Thymus (tissue), 11 donors: ENCODE measurements at regions not wholly inside any gene's neighbourhood (a gene's known extent, or its start where the extent isn't known, plus 50 kb on each side); places are given as distances from the start of the nearest gene placed in this dataset.
"Not testable (repeated sequence)": the region's sequence is repeated elsewhere in the genome, so short reads cannot be mapped to it uniquely, and the experiment has no call there.

ENCODE experiments used
- DNase-seq, 9 donors: peaks; one replicate each; pipeline ENCODE4 v3.0.0-alpha.2; 2013; ENCODE audit warnings: low spot score in 9 of 9, low read depth in 6 of 9, missing footprints in 1 of 9
- H3K27ac ChIP-seq, 2 donors: one replicate each; pipeline ENCODE4 v1.5.1; 2013; ENCODE audit warnings: control low read depth in 1 of 2, low read depth in 1 of 2, low read length in 1 of 2, mild to moderate bottlenecking in 1 of 2, moderate library complexity in 1 of 2
- H3K27me3 ChIP-seq, 2 donors: one replicate each; pipeline ENCODE4 v1.5.1; 2013; ENCODE audit warnings: low read length in 1 of 2; ENCODE audit not compliant: control insufficient read depth in 2 of 2, insufficient read depth in 1 of 2
- H3K36me3 ChIP-seq, 2 donors: one replicate each; pipeline ENCODE4 v1.5.1; 2013; ENCODE audit warnings: low read length in 1 of 2, mild to moderate bottlenecking in 1 of 2, moderate library complexity in 1 of 2; ENCODE audit not compliant: control insufficient read depth in 2 of 2, insufficient read depth in 2 of 2
- H3K4me1 ChIP-seq, 2 donors: one replicate each; pipeline ENCODE4 v1.5.1; 2013; ENCODE audit warnings: low read length in 2 of 2; ENCODE audit not compliant: control insufficient read depth in 2 of 2, insufficient read depth in 2 of 2
- H3K4me3 ChIP-seq, 2 donors: one replicate each; pipeline ENCODE4 v1.5.1; 2013; ENCODE audit warnings: low read length in 2 of 2, control low read depth in 1 of 2, mild to moderate bottlenecking in 1 of 2
- H3K9me3 ChIP-seq, 2 donors: one replicate each; pipeline ENCODE4 v1.5.1; 2013; ENCODE audit warnings: low read length in 1 of 2, mild to moderate bottlenecking in 1 of 2; ENCODE audit not compliant: control insufficient read depth in 2 of 2, insufficient read depth in 1 of 2
- WGBS: extraction: QIAGEN DNeasy Blood & Tissue Kit; methylation state at CpG from one replicate; pipeline ENCODE4 v1.1.7; 2013; 5-methylcytosine and 5-hydroxymethylcytosine counted together
- donor health status: healthy.

DNA sequence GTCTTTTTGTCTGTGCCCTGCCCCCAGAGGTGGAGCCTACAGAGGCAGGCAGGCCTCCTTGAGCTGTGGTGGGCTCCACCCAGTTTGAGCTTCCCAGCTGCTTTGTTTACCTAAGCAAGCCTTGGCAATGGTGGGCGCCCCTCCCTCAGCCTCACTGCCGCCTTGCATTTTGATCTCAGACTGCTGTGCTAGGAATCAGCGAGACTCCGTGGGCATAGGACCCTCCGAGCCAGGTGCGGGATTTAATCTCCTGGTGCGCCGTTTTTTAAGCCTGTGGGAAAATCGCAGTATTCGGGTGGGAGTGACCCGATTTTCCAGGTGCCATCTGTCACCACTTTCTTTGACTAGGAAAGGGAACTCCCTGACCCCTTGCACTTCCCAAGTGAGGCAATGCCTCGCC, 682.7 kb upstream of the ANO3 start:
- 90% methylated on average over 12 of the region's 12 CpGs for WGBS
- H3K9me3 ChIP-seq, H3K4me3 ChIP-seq, H3K36me3 ChIP-seq, H3K27ac ChIP-seq, H3K27me3 ChIP-seq, DNase-seq, H3K4me1 ChIP-seq: not testable (repeated sequence)

DNA sequence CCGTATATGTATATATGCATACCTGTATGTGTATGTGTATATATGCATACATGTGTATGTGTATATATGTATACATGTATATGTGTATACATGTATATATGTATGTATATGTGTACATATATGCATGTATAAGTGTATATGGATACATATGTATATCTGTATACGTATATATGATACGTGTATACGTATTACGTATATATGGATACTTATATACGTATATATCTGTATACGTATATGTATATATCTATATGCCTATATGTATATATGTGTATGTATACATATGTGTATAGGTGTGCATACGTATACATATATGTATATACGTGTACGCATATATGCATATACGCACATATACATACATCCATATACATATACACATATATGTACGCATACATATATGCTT, 681.6 kb upstream of the ANO3 start:
- H3K27me3 ChIP-seq, result no peaks in the 10 kb centered on the region
- H3K4me1 ChIP-seq, result no peaks in the 10 kb centered on the region

DNA sequence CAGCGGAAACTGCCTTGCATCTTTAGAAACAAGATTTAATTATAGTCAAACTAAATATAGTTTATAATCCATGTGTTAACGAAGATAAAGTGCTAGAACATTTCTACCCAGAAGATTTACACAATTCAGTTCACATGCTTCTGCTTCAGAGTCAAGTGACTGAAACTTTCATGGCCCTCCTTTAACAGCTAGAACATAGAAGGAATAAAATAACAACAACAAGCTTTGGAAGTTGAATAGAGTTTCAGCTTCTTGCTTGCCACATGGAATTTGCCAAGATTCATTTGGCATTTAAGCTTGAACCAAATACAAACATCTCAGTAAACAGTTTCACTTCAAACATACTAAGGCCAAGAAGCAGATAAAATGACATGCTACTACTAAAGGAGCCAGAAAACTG, 676.3 kb upstream of the ANO3 start:
- Histone ChIP-seq H3K27ac (no peak overlapping the region), H3K9me3 (no peaks in the 10 kb centered on the region), H3K36me3 (no peaks in the 10 kb centered on the region), H3K27me3 (no peaks in the 10 kb centered on the region), H3K4me1 (no peaks in the 10 kb centered on the region), H3K4me3 (no peak overlapping the region)
- DNase-seq, result no peak
- 89% methylated on average over 2 of the region's 2 CpGs for WGBS

More for the DNA sequence above, 681.6 kb upstream of the ANO3 start:
- Histone ChIP-seq H3K36me3 (no peaks in the 10 kb centered on the region), H3K9me3 (no peaks in the 10 kb centered on the region), H3K27ac (no peak overlapping the region), H3K4me3 (no peak overlapping the region)
- DNase-seq, result no peak
- 95% methylated on average over 12 of the region's 12 CpGs for WGBS

DNA sequence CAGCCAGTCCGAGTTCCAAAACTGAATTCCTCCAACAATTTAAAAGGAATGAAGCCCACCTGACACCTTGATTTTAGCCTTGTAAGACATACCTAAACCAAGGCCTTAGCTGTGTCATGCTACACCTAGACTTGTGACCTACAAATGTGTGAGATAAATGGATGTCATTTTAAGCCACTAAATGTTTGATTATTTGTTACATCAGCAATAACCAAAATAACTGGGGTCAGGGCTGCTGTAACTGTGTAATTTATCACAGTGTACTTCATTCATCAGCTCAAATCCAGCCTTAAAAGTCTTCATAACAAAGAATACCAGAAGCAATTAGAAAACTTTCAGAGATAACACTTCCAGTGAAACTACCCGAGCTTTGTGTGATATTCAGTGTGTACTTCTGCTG, 673.0 kb upstream of the ANO3 start:
- DNase-seq, result no peak
- WGBS, result 75% methylated on average over 2 of the region's 2 CpGs
- Histone ChIP-seq H3K36me3 (no peaks in the 10 kb centered on the region), H3K4me1 (no peaks in the 10 kb centered on the region), H3K27ac (no peak overlapping the region), H3K9me3 (no peaks in the 10 kb centered on the region), H3K4me3 (no peak overlapping the region), H3K27me3 (no peaks in the 10 kb centered on the region)

DNA sequence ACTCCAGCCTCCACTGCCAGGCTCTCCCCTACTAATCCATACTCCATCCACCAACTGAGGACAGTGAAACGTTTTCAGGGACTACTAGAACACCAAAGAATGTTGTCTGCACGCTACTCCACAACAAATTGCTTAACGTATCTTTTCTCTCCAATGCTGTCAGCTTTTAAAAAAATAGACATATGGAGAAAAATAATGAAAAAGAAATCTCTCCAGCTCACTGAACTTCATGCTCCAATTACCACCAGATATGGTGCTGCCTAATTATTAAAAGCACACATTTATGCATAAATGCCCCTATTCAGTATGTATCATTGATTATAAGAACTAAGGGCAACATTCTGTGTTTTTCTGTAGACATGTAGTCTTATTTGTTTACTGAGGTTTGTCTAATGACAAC, 672.2 kb upstream of the ANO3 start:
- no peak overlapping the region for H3K27ac ChIP-seq
- no peaks in the 10 kb centered on the region for H3K27me3 ChIP-seq
- no peak overlapping the region for H3K4me3 ChIP-seq
- H3K4me1 ChIP-seq, result no peaks in the 10 kb centered on the region
- 72% methylated on average over 3 of the region's 3 CpGs for WGBS
- DNase-seq, result no peak
- no peaks in the 10 kb centered on the region for H3K9me3 ChIP-seq
- no peaks in the 10 kb centered on the region for H3K36me3 ChIP-seq

DNA sequence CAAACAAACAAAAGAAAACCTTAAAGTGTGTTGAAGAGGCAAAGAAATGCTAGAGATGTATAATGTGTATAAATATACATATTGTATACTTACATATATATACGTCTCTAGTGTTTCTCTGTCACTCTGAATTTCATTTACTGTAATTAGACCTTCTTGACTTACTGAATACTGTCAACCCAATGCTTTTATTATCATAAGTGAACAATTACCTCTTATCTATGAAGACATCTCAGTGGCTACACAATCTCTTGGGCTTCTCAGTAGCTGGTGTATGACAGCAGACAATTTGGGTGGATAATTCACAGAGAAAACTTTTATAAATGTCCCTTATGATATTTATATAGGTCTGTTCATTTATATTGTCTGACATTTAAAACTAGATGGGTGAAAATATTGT, 664.1 kb upstream of the ANO3 start:
- no peaks in the 10 kb centered on the region for H3K36me3 ChIP-seq
- no peak for DNase-seq
- no peaks in the 10 kb centered on the region for H3K27me3 ChIP-seq
- H3K4me1 ChIP-seq, result no peaks in the 10 kb centered on the region
- H3K4me3 ChIP-seq, result no peak overlapping the region
- WGBS, result 88% methylated on average over 1 of the region's 1 CpG
- H3K9me3 ChIP-seq, result no peaks in the 10 kb centered on the region
- H3K27ac ChIP-seq, result no peak overlapping the region

DNA sequence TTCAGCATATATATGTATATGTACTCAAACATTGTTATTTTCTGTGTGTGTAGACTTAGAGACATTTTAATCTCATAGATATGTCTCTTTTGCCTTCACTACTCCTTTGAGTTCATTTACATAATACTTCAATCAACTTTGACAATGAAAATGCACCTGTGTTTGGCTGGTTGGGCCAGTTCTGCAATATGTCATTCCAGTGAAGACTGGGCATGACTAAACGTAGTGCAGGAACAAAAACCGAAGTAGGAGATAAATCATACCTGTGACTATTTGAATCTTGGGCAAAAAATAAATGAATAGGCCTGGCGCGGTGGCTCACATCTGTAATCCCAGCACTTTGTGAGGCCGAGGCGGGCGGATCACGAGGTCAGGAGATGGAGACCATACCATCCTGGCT, 640.0 kb upstream of the ANO3 start:
- no peak for DNase-seq
- Histone ChIP-seq H3K4me1 (no peaks in the 10 kb centered on the region), H3K27ac (no peak overlapping the region), H3K27me3 (no peaks in the 10 kb centered on the region), H3K9me3 (no peaks in the 10 kb centered on the region), H3K4me3 (no peak overlapping the region), H3K36me3 (no peaks in the 10 kb centered on the region)
- 92% methylated on average over 8 of the region's 8 CpGs for WGBS

DNA sequence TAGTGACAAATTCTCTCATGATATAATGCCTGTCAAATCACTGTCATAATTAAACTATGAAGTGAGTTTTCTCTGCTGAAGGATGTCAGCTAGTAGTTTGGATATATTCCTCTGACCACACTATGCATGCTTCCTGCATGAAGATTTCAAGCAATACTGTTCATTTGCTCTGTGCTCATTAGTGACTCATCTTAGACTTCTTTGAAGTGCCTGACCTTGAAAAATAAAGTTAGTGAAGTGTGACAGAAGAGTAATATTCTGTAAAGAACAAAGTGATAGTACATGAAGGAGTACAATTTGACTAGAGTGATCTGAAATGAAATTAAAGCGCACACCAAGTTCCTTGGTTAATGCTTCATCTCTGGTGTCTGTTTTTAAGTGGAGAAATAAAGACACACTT, 629.5 kb upstream of the ANO3 start:
- no peaks in the 10 kb centered on the region for H3K27me3 ChIP-seq
- 93% methylated on average over 1 of the region's 1 CpG for WGBS
- H3K36me3 ChIP-seq, result no peaks in the 10 kb centered on the region
- no peak overlapping the region for H3K4me3 ChIP-seq
- no peak overlapping the region for H3K27ac ChIP-seq
- H3K4me1 ChIP-seq, result no peaks in the 10 kb centered on the region
- H3K9me3 ChIP-seq, result no peaks in the 10 kb centered on the region
- DNase-seq, result no peak

DNA sequence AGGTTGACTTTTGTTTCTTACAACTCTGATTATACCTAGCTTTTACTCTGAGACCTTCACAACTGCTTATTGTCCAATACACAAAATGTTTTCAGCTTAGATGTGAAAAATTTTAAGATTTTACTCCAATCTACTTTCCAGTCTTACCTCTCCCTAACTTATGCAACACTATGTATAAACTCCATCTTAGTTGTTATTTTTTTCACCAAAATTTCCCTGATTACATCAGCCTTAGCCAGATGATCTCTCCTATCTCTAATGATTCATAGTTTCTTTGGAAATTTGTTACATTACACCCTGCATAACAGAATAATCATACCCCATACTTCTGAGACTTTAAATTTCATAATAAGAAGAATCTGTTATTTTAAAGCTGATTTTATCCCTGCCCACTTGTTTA, 621.0 kb upstream of the ANO3 start:
- Histone ChIP-seq H3K27ac (no peak overlapping the region), H3K4me3 (no peak overlapping the region), H3K9me3 (no peaks in the 10 kb centered on the region), H3K27me3 (no peaks in the 10 kb centered on the region), H3K36me3 (no peaks in the 10 kb centered on the region), H3K4me1 (no peaks in the 10 kb centered on the region)
- no peak for DNase-seq

DNA sequence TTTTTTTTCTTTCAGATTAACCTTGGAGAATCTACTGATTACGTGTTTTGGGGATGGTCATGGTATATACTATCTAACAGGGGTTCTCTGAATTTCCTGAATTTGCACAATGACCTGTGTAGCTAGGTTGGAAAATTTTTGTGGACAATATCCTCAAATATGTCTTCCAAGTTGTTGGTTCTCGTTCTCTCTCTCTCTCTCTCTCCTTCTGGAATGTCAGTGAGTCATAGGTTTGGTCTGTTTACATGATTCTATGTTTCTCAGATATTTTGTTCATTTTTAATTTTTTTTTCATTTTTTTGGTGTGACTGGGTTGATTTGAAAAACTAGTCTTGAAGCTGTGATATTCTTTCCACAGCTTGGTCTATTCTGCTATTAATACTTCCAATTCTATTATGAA, 604.0 kb upstream of the ANO3 start:
- Histone ChIP-seq H3K9me3 (no peaks in the 10 kb centered on the region), H3K4me3 (no peak overlapping the region), H3K27ac (no peak overlapping the region), H3K27me3 (no peaks in the 10 kb centered on the region), H3K4me1 (no peaks in the 10 kb centered on the region), H3K36me3 (no peaks in the 10 kb centered on the region)
- no peak for DNase-seq
- 85% methylated on average over 2 of the region's 2 CpGs for WGBS
